Spleen (tissue), 11 donors: ENCODE measurements at regions not wholly inside any gene's neighbourhood (a gene's known extent, or its start where the extent isn't known, plus 50 kb on each side); places are given as distances from the start of the nearest gene placed in this dataset.

Experiments used
- DNase-seq: peaks from one replicate; pipeline ENCODE4 v3.0.0-alpha.2; 2020
- H3K27ac ChIP-seq, 8 donors: fragments of 200-600 bp; sonication (generic) in 7 of 8; 1 replicate in 4 of 8; 2 replicates in 4 of 8; pipeline versions ENCODE4 v1.5.0 to v1.8.0; 2016 to 2021; ENCODE audit warnings: inconsistent platforms in 4 of 8, mild to moderate bottlenecking in 4 of 8, moderate library complexity in 1 of 8
- H3K27me3 ChIP-seq, 7 donors: fragments of 200-600 bp; sonication (generic) in 6 of 7; replicated peaks in 1 of 7; 1 replicate in 4 of 7; 2 replicates in 3 of 7; pipeline versions ENCODE4 v1.5.0 to v1.8.0; 2016 to 2021; ENCODE audit warnings: inconsistent platforms in 3 of 7, mild to moderate bottlenecking in 1 of 7
- H3K36me3 ChIP-seq, 6 donors: fragments of 200-600 bp; sonication (generic) in 5 of 6; 1 replicate in 4 of 6; 2 replicates in 2 of 6; pipeline versions ENCODE4 v1.5.0 to v1.8.0; 2016 to 2021; ENCODE audit warnings: inconsistent platforms in 2 of 6
- H3K4me1 ChIP-seq, 6 donors: fragments of 200-600 bp; sonication (generic) in 5 of 6; 1 replicate in 3 of 6; 2 replicates in 3 of 6; pipeline versions ENCODE4 v1.5.0 to v1.8.0; 2016 to 2021; ENCODE audit warnings: inconsistent platforms in 3 of 6
- H3K4me3 ChIP-seq, 8 donors: fragments of 200-600 bp; sonication (generic) in 7 of 8; 1 replicate in 4 of 8; 2 replicates in 4 of 8; pipeline versions ENCODE4 v1.5.0 to v1.8.0; 2016 to 2021; ENCODE audit warnings: inconsistent platforms in 4 of 8, mild to moderate bottlenecking in 4 of 8, moderate library complexity in 2 of 8
- H3K9me3 ChIP-seq, 8 donors: fragments of 200-600 bp; sonication (generic) in 7 of 8; 1 replicate in 4 of 8; 2 replicates in 4 of 8; pipeline versions ENCODE4 v1.5.0 to v1.8.0; 2016 to 2021; ENCODE audit warnings: inconsistent platforms in 4 of 8
- POLR2A ChIP-seq, 3 donors: fragments of 450-650 bp; IDR thresholded peaks; one replicate each; pipeline ENCODE4 v1.5.1; 2017; ENCODE audit warnings: antibody characterized with exemption in 3 of 3, mild to moderate bottlenecking in 1 of 3
- POLR2AphosphoS5 ChIP-seq, 3 donors: sonication (generic); formaldehyde crosslinking; IDR thresholded peaks; one replicate each; pipeline ENCODE4 v1.5.1; 2017; ENCODE audit warnings: antibody characterized with exemption in 3 of 3
- WGBS, 5 donors: extraction: QIAGEN DNeasy Blood & Tissue Kit in 3 of 5; methylation state at CpG; one replicate each; pipeline versions ENCODE4 v1.1.5 to v1.1.7; 2013 to 2018; 5-methylcytosine and 5-hydroxymethylcytosine counted together
- intact Hi-C: fragments of 100-400 bp; cut with DNase I; formaldehyde crosslinking; loops from one replicate; pipeline ENCODE4 v1.15.0; 2023; ENCODE audit warnings: low total_unique reads
- TF ChIP-seq, protein P1 (sequence below), 11 experiments: fragments of 200-600 bp in 7 of 11; fragments of 450-650 bp in 4 of 11; sonication (generic) in 4 of 11; IDR thresholded peaks in 8 of 11; conservative IDR thresholded peaks in 3 of 11; 1 replicate in 7 of 11; 2 replicates in 4 of 11; pipeline versions ENCODE4 v1.4.0 to v1.8.0; 2016 to 2021; ENCODE audit warnings: antibody characterized with exemption in 11 of 11, inconsistent platforms in 4 of 11, mild to moderate bottlenecking in 1 of 11
- donor health status: healthy with polysubstance abuse.
- donor health status: DM: no; HTN: no; CAD: no; lungs with moderate emphysema.
- donor health status: DM: no; HTN: no; CAD: no.
- donor health status: Bipolar disorder and iron deficiency.
- donor health status: healthy.
- donor health status: DM: no; HTN: no; CAD: no.
- donor health status: DM: yes; HTN: yes; CAD: no.

DNA sequence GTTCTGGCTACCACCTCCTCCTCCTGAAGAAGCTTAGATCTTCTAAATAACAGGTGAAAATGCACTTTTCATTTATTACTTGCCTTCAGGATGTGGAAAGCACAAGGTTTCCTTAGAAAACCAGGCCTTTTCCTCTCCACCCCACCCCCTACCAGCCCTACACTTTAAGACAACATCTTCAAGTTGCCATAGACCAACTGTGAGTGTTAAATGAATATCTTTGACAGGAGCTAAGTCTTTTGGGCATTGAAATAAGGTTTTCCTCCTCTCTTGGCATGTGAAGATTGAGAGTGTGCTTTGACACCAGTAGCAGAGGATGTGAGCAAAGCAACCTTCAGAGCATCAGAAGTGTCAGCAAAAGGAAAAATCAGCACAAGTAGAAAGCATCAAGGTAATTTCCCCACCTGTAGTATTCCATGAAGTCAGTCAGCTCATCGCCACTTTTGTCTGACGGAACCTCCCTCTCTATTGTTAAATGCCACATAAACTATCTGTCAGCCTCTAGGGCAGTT, 532.3 kb upstream of the MMS22L start:
- WGBS, 5 donors = 47 to 78% (median 72%) methylated on average over 2 of the region's 2 CpGs
- Histone ChIP-seq H3K27ac (no peak overlapping the region), H3K27me3 (no peaks in the 10 kb centered on the region), H3K36me3 (no peaks in the 10 kb centered on the region), H3K9me3 (no peaks in the 10 kb centered on the region), H3K4me3 (no peak overlapping the region), H3K4me1 (no peaks in the 10 kb centered on the region)
- DNase-seq = no peak
- TF ChIP-seq, protein P1, sequence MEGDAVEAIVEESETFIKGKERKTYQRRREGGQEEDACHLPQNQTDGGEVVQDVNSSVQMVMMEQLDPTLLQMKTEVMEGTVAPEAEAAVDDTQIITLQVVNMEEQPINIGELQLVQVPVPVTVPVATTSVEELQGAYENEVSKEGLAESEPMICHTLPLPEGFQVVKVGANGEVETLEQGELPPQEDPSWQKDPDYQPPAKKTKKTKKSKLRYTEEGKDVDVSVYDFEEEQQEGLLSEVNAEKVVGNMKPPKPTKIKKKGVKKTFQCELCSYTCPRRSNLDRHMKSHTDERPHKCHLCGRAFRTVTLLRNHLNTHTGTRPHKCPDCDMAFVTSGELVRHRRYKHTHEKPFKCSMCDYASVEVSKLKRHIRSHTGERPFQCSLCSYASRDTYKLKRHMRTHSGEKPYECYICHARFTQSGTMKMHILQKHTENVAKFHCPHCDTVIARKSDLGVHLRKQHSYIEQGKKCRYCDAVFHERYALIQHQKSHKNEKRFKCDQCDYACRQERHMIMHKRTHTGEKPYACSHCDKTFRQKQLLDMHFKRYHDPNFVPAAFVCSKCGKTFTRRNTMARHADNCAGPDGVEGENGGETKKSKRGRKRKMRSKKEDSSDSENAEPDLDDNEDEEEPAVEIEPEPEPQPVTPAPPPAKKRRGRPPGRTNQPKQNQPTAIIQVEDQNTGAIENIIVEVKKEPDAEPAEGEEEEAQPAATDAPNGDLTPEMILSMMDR (IDR thresholded peaks at IDR 0.05 in 8 of 11, conservative IDR thresholded peaks at IDR 0.05 in 3 of 11) = no peak
- TF ChIP-seq POLR2A (IDR thresholded peaks at IDR 0.05) (no peak), POLR2AphosphoS5 (IDR thresholded peaks at IDR 0.05) (no peak)
- intact Hi-C loops = no loop called here

DNA sequence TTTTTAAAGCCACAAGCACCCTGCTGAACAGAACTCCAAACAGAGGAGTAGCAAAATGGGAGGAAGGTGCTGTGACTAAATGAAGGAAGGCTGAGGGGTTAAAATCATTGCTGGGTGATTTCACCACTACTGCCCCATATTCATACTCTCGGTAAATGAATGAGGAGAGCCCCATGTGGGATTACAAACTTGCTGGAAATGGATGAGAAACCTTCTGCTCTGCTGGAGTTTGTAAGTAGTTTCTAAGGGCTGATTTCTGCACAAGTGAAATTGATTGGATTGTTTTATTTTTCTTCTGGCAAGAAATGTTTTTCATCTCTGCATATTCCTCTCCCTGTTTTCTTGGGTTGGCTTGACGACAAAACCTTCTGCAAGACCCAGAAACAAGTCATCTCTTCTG, 533.5 kb upstream of the MMS22L start:
- Histone ChIP-seq H3K9me3 (no peaks in the 10 kb centered on the region), H3K4me1 (no peaks in the 10 kb centered on the region), H3K4me3 (no peak overlapping the region), H3K36me3 (no peaks in the 10 kb centered on the region), H3K27ac (no peak overlapping the region), H3K27me3 (no peaks in the 10 kb centered on the region)
- DNase-seq = no peak
- TF ChIP-seq POLR2A (IDR thresholded peaks at IDR 0.05) = no peak
- TF ChIP-seq, protein P1 (IDR thresholded peaks at IDR 0.05 in 8 of 11, conservative IDR thresholded peaks at IDR 0.05 in 3 of 11) = no peak
- TF ChIP-seq POLR2AphosphoS5 (IDR thresholded peaks at IDR 0.05) = no peak
- intact Hi-C loops = no loop called here
- WGBS, 5 donors = 56 to 88% (median 72%) methylated on average over 2 of the region's 2 CpGs

DNA sequence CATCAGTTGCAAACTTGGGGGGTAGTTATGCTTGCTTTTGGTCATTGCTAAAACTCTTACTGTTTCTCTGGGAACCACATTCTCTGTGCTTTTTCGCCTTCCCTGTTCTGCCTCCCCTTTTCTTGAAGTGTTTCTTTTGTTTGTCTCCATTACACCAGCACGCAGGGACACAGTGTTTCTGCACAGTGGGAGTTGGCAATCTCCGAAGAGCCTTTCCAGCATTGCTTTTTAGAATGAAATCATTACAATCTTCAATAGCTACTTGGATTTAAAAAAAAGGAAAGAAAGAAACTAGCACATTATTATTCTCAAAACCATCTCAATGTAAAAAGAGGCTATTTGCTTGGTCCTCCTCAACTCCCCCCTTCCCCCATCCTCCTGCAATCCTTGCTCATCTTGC, 536.7 kb upstream of the MMS22L start:
- no peak overlapping the region for H3K27ac ChIP-seq
- intact Hi-C loops = no loop called here
- TF ChIP-seq POLR2A (IDR thresholded peaks at IDR 0.05) (no peak), POLR2AphosphoS5 (IDR thresholded peaks at IDR 0.05) (no peak)
- TF ChIP-seq, protein P1 (IDR thresholded peaks at IDR 0.05 in 8 of 11, conservative IDR thresholded peaks at IDR 0.05 in 3 of 11) = no peak
- WGBS, 5 donors = 62 to 78% (median 66%) methylated on average over 3 of the region's 3 CpGs
- no peak overlapping the region for H3K4me3 ChIP-seq
- no peaks in the 10 kb centered on the region for H3K27me3 ChIP-seq
- DNase-seq = no peak
- H3K9me3 ChIP-seq = no peaks in the 10 kb centered on the region
- no peaks in the 10 kb centered on the region for H3K4me1 ChIP-seq
- H3K36me3 ChIP-seq = no peaks in the 10 kb centered on the region

DNA sequence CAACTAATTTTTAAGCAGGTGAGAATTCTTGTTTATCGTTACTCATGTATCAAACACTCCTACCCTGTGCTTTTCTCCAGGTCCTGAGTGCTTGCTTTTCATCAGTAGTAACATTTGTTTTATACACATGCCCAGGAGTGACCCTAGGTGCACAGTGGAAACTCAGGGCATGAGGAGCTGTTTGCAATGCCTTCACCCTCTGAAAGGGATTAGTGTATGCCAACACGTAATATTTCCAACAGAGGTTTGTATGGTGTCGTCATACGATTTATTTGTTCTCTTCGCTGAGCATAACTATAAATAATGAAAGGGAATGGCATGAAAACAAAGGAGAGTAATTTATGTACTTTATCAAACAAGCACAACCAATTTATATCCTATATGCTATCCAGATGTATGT, 537.4 kb upstream of the MMS22L start:
- no peaks in the 10 kb centered on the region for H3K27me3 ChIP-seq
- no peak overlapping the region for H3K4me3 ChIP-seq
- no peak overlapping the region for H3K27ac ChIP-seq
- no peaks in the 10 kb centered on the region for H3K36me3 ChIP-seq
- no peaks in the 10 kb centered on the region for H3K4me1 ChIP-seq
- 86 to 93% (median 90%) methylated on average over 5 of the region's 5 CpGs for WGBS, 5 donors
- TF ChIP-seq, protein P1 (IDR thresholded peaks at IDR 0.05 in 8 of 11, conservative IDR thresholded peaks at IDR 0.05 in 3 of 11) = no peak
- no peaks in the 10 kb centered on the region for H3K9me3 ChIP-seq
- intact Hi-C loops = no loop called here
- no peak for DNase-seq
